Stimulated activated CD4-positive, alpha-beta T cell treated with anti-CD3 and anti-CD28 coated beads, Interleukin-1b, Interleukin-23, amount 100 ng/mL, for 24 hours (primary cell): ENCODE measurements at regions not wholly inside any gene's neighbourhood (a gene's known extent, or its start where the extent isn't known, plus 50 kb on each side); places are given as distances from the start of the nearest gene placed in this dataset.

Experiments
- DNase-seq, 4 experiments: peaks; one replicate each; pipeline ENCODE4 v3.0.0-alpha.2; 2020; ENCODE audit warnings: low read depth in 4 of 4, low spot score in 1 of 4

DNA sequence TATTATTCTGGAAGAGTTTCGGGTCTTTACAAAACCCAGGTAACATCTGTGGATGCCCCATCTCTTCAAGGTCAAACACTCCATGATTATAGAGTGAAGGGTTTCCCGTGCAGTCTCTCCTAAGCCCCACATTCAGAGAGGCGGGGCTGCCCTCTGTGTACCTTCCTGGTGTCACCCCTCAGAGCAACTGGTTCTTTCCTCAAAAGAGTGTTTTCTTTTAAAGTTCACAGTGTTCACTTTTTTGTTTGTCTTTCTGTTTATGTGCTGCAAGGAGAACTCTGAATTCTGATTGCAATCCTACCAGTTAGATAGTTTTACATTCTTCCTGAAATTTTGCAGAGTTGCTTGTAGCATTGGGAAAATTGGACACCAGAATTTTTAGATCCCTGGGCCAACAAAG, 190.2 kb downstream of the ADAMTS15 start:
- no peak for DNase-seq

DNA sequence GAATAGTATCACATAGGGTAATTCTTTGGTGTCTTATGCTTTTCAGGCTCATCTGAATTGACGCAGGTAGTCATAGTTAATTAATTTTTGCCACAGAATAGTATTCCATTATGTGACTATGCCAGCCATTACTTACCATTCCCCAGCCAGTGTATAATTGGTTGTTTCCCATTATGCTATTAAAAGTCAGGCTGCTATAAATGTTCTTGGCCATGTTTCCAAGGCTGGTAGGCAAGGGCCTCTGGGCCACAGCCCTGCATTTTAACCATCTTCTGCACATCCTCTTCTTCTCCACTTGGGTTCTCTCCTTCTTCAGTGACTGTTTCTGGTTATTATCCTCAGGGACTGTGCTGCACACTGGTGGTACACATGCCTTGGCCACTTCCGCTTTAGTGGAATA, 190.9 kb downstream of the ADAMTS15 start:
- no peak for DNase-seq

DNA sequence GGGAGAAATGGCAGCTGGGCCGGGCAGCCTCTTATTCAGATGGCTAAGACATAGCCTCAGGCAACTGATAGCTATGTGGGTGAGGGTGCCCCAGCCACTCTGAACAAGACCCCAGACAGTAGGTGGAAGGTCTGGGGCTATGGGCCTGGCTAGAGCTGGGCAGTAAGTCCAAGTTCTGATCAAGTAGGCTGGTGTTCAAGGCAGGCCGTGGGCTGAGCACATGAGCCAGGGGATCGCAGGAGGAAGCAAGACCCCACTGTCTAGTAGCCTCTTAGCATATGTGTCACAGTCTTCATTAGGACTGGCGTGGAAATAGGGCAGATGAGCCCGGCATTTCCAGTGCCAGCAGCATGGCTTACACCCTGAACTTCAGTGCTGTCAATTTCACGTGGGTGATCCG, 192.1 kb downstream of the ADAMTS15 start:
- DNase-seq, result no peak

DNA sequence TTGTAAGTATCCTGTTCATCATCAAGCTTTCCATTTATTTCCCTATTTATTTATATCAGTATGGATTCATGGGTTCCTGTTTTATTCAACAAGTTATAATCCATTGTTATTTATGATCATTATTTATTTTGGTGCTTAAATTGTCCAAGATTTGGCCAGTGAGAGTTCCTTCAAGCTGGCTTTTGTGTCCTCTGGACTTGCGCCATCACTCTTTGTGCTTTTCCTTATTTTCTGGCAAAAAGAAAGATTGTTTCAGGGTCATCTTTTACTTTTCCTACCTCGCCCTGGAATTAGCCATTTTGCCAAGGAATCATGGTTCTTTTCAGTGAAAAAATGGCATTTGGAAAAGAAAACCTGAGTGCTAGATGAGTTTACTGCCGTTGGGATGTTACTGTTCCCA, 193.4 kb downstream of the ADAMTS15 start:
- DNase-seq, result no peak

DNA sequence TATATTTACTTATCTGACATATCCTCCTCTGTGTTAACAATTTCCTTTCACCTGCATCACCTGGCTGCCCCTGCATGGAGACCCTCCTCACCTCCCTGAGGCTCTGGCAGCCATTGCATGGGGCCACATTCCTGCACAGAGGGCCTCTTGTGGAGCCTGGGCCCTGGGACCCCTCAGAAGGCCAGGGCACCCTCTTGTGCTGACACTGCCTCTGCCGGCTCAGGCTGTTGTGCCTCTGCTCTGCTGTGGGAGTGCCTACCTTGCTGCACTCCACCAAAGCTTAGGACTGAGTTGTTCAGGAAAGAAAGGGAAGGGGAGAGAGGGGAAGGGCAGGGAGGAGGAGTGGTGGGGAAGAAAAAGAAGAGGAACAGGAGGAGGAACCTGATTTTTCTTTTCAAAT, 194.5 kb downstream of the ADAMTS15 start:
- DNase-seq, result no peak

DNA sequence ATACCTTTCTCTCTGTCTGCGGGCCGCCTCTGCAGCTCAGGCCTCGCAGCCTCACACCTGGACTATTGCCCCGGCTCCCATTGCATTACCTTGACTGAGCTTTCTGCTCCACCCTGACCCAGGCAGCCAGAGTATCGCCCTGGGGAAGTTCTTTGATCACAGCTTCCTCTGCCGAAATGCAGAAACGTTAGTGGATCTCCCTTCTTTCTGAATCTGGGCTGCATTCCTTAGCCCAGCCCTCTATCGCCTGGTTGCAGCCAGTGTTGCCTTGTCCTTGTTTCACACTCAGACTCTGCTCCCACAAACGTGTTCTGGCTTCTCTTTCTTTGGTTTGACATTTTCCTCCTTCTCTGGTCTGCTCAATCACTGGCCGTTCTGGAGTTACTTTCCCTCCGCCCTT, 195.7 kb downstream of the ADAMTS15 start:
- DNase-seq, result no peak

DNA sequence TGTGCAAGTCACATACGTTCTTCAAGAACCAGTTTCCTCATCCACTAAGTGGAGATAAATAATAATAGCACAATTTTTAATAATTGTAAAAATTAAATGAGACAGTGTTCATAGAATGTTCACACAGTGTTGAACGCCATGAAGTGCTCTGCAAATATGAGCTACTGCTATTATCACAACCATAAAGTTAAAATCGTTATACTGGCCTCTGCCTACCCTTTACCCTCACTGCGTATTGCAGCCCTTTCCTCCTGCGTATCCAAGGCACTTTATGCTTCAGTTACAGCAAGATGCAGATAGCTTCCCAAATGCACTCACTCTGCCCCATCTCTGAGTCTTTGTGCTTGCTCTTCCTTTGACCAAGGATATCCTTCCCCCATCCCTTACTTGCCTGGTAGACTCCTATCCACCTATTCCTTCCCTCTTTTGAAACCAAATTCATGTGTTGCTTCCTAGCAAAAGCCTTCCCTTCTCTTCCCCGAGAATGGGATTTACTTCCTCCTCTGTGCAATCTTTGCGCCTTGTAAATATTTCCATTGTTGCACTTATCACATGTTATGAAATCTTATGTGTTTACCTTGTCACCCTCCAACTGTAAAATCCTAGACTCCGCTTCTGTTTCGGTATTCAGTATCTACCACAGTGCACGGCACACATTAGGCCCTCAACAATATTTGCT, 196.9 kb downstream of the ADAMTS15 start:
- no peak for DNase-seq

DNA sequence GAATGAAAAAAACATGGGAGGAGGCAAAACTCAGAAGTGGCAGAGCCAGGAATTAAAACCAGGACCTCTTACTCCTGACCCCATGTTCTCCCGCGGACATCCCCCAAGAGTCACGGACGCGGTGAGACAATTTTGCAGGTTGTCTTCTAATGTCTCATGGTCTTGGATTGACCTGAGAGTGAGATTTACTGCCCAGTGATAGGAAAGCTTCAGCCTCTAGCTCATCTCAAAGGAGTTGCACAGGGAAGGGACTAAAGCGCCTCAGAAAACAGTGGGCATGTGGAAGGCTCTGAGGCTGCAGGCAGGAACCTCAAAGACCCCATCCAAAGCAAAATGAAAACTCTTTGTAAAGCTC, 197.4 kb downstream of the ADAMTS15 start:
- DNase-seq, result no peak

DNA sequence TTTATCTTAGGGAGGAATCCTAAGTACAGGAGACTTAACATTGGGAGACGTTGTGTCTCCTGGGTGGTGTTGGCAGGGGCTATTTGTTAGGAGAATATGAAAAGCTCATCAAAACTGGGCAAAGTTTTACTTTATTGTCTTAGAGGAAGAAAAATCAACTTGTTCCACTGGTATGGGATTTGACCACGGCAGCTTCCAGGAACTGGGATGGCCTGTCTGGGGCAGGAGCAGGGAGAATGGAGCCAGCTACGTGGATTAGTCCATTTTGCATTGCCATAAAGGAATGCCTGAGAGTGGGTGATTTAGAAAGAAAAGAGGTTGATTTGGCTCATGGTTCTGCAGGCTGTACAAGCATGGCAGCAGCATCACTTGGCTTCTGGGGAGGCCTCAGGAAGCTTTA, 198.4 kb downstream of the ADAMTS15 start:
- DNase-seq, result no peak

DNA sequence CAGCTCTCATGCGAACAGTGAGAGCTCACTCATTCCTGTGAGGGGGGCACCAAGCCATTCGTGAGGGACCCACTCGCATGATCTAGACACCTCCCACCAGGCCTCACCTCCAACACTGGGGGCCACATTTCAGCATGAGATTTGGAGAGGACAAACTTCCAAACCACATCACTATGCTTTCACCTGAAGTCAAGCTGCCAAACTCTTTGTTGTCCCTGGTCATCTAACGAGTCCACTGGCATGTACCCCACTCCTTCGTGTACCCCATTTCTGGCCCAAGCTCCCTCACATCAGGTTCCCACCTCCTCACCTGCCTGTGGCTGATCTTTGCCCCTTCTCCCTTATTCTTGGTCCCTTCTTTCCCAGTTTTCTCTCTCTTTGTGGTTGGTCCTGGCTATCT, 198.9 kb downstream of the ADAMTS15 start:
- no peak for DNase-seq

DNA sequence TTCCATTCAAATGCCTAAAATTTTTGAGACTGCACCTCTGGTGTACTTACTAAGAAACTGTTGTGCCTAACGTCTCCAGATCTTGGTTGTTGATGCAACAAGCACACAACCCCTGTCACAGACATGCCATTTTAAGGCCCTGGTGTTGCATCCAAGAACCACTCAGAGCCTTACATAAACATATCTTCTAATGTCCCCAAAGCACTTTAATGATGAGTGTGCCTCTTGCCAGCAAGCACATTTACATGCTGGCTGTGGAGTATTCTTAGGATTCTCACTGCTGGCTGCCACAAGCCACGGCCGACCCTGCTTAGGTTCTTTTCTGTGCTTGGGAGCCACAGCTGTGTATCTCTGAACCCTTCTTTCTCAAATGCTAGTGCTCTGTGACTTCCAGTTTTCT, 201.4 kb downstream of the ADAMTS15 start:
- no peak for DNase-seq

DNA sequence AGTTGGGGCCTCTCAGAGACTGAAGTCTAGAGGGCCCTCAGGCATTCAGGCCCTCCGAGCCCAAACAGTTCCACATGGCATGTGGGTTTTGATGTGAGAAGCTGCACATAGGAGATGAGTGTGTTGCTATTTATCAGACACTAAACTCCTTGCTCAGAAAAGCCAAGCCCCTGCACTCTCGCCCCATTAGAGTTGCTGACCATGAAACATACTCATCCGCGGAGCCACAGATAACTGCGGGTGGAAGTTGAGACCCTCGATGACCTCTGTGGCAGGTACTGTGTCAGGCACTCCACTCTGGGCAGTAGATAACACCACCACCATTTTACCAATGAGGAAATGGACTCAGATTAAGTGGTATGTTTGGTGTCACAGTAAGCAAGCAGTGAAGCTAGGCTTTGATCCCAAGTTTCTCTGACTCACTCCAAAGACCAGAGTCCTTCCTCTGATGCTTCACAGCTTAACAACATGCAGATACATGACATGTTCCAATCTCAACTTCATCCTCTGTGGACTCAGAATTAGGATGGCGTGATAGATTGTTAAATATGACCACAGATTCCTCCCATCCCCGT, 202.1 kb downstream of the ADAMTS15 start:
- no peak for DNase-seq

DNA sequence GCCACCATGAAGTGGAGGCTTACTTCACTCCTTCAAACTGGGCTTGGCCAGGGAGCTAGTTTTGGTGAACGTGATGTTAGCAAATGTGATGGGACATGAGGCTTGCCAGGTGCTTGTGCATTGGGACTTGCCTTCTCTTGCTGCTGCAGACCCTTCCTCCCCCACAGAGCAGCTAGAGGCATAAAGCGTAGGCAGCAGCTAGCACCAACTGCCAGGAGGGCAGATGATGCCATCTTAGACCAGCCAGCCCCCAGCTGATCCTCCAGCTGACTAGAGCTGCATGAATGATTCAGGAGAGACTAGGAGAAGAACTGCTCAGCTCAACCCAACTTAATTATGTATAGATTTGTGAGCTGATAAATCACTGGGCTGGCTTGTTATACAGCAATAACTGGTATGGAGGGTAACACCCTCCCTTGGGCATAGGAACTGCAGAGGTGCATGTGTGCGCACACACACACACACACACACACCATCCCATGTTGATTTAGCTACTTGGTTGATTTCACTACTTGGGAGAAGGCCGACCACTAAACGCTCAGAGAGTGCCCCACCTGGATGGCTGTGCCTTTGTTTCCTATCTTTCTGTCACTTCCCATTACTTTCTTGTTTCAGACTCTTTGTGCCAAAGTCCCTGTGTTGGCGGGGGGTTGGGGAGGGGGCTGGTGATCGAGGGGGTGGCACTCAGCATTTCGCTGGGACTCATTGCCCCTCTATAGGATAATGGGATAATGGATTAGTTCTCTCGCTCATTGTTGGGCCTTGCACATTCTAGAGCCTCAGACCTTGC, 202.8 kb downstream of the ADAMTS15 start:
- no peak for DNase-seq

DNA sequence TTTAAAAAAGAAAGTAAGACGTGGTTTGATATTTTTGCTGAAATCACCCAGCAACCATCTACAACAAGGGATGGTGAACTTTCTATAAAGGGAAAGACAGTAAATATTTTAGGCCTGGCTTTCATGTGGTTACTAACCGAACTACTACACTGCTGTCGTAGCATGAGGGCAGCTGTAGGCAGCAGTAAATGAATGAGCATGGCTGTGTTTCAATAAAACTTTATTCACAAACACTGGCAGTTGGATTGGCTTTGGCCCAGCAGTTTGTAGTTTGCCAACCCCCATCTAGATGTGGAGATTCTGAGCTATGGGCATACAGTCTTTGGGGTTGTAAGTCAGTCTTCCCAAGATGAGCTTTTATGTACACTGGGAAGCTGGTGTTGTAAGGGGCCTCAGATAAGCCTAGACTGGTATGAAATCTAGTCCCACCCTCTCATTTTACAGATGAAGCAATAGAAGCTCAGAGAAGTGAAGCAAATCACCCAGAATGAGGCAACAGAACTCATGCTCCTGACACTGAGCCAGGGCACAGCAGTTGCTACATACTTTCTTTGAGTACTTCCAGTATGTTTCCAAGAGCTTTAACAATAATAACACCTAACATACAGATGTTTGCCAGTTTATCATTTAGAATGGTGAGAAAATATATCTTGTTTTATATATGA, 204.4 kb downstream of the ADAMTS15 start:
- no peak for DNase-seq

DNA sequence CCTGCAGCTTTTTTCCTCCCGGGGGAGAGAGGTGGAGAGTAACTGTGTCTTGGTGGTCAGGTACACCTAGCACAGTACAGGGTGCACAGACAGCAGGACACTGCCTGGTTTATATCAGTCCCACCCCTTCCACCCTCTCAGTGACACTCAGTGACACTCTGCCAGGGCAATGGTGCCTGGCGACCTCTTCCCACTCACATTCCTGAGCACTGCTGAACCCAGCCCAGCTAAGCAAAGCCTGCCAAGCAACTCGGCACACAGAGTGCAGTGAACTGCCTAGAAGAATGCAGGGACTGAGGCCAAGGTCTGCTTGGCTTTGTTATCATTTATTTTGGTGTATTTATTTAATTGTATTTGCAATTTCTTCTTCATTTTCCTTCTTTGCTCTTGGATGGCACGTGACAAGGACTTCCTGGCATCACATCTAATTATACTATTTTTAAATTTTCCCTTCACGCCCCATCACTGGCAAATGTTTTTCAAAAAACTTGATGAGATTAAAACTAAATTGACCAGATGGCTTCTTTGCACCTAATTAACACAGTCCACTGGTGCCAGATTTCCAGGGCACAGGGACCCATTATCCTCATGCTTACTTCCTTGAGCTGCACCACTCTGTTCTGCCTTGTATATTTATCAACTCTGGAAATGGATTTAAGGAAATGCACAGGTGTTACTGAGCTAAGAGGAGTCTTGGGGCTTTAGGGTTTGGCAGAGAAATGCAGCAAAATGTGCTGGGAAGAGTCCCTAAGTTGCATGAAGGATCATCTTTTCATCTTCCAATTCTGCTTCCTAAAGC, 205.6 kb downstream of the ADAMTS15 start:
- DNase-seq, result no peak

DNA sequence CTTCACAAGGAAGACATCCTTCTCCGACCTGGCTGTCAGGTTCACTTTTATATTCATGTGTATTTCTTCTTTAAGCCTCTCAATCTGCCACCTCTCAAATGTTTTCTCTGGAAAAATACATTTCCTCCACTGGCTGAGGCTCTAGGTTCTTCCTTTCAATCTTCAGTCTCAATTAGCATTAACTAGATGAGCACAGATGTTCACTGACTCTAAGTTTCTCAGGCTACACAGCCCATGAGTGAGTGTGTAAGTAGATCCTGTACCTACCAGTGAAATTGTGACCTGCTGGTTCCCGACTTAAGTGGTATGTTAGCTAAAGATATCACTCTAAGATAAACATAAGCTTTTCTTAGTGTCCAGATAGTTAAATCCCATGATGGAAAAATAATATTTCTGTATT, 206.9 kb downstream of the ADAMTS15 start:
- no peak for DNase-seq

DNA sequence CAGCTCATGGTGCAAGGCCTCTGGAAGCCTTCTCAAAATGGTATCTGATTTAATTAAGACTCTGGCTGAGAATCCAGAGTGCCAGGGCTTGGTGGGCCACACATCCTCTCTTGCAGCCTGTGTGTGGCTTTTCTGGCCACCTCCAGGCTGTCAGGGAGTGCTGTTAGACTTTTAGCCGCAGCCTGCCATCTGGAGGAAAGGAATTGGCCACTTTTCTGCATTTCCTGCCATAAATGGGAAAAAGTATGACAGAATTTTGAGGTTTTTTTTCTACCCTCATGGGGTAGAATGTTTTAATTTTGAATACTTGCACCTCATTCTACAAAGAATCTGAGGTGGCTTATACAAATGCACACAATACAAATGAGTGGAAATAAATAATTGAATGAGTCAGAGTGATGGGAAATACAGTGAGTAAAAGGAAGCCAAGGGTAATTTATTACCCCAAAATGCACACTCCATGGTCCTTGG, 218.4 kb downstream of the ADAMTS15 start:
- no peak for DNase-seq

DNA sequence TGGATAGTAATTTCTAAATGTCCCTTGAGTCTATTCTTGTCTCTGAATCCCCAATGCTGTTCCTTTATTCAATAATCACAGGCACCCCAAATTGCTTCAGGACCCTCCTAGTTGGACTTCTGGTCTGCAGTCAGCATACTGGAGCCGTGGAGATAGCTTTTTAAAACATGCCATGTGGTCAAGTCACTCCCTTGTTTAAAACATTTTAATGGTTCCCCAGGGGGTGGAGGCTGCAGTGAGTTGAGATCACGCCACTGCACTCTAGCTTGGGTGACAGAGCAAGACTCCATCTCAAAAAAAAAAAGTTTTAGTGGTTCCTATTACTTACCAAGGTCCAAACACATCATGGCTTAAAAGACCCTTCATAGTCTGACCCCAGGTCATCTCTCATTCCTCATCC, 220.3 kb downstream of the ADAMTS15 start:
- no peak for DNase-seq

DNA sequence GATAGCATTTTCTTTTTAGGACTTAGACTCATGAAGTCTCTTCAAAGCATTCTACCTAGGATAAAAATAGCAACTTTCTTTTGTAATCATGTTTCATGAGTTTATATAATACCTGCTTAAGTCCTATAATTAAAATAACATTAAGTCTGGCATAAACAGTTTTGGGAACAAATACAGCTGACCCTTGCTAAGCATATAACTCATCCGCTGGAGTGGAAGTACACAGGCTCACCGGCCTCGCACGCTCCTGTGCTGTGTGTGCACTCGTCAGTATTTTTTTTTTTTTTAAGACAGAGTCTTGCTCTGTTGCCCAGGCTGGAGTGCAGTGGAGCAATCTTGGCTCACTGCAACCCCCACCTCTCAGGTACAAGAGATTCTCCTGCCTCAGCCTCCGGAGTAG, 221.8 kb downstream of the ADAMTS15 start:
- no peak for DNase-seq

DNA sequence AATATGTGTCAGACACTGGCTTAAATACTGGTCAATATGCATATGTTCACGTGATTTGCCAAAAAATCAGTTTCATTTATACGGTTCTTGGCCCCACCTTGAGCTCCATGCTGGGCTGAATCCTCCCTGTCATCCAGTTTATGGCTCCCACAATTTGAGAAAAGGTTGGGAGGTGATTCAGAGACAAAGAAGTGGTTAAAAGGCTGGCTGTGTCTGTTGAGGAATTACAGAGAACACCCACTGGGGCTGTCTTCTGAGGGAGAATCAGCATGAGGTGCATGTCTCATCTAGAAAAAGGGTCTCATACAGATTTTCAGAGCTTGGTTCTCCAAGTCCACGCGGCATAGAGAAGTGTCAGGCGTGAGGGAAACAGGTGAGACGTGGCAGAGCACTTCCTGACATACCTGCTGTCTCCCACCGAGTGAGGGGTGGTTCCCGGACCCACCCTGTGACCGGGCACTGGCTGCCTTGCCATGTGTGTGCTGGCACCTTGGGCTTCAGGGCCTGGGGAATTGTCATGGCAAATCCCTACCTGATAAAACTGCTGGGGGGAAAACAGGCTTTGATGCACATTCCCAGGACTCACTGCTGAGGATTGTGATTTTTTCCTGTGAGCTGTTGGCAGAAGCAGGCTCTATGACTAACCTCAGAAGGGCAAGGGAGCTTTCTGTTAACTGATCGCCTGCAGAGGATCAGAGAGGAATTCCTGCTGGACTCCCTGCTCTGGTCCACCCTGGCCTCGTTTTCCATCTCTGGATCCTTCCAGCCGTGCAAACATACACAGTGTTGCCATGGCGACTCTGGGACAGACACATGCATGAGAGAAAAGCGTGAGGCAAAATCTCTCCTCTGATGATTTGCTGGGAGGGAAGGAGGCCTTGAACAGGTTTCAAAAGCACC, 223.6 kb downstream of the ADAMTS15 start:
- no peak for DNase-seq
